Posterior vena cava (tissue), 2 donors: ENCODE measurements at regions not wholly inside any gene's neighbourhood (a gene's known extent, or its start where the extent isn't known, plus 50 kb on each side); places are given as distances from the start of the nearest gene placed in this dataset.

Experiments used
- DNase-seq: peaks from one replicate; pipeline ENCODE4 v3.0.0-alpha.2; 2020; ENCODE audit warnings: low spot score
- intact Hi-C, 2 donors: fragments of 100-400 bp; cut with DNase I; formaldehyde crosslinking; loops; one replicate each; pipeline versions ENCODE4 v1.14.1 to v1.14.2; 2022 to 2023
- donor health status: DM: yes; HTN: yes; CAD: no.
- donor health status: DM: yes; HTN: yes; CAD: no.

- intact Hi-C loops: no loop called here
- DNase-seq: no peak
Observed at GRCh38 chr15:45743426-45744235, 108.8 kb downstream of the SQOR start.

DNA sequence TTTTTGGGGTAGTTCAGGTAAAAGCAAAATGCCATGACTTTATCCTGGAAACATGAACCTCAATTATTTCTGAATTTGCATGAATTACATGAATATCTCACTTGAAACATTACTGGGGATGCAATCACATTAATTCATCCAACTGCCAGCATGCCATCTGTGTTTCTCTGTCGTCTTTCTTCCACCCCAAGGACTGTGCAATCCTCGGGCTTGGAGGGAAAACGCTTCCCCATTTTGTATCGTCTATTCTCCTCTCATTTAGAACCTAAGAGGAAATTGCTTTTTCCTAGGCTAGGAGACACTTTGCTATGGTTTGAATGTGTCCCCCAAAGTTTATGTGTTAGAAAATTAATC is 109.4 kb downstream of the SQOR start:
- DNase-seq: no peak
- intact Hi-C loops: no loop called here

GRCh38 chr15:45747426-45747825 is 112.6 kb downstream of the SQOR start:
- DNase-seq: no peak
- intact Hi-C loops: no loop called here

- DNase-seq: no peak
Observed at GRCh38 chr15:45751629-45752028, 116.8 kb downstream of the SQOR start.

GRCh38 chr15:45759936-45760335 is 125.1 kb downstream of the SQOR start:
- intact Hi-C loops: no loop called here
- no peak for DNase-seq

More at GRCh38 chr15:45751629-45752028, 116.8 kb downstream of the SQOR start:
- intact Hi-C loops: no loop called here

GRCh38 chr15:45762726-45763125 is 127.9 kb downstream of the SQOR start:
- intact Hi-C loops: no loop called here

GRCh38 chr15:45763170-45763869 is 128.5 kb downstream of the SQOR start:
- intact Hi-C loops: no loop called here
- DNase-seq: no peak

More at GRCh38 chr15:45762726-45763125, 127.9 kb downstream of the SQOR start:
- no peak for DNase-seq

DNA sequence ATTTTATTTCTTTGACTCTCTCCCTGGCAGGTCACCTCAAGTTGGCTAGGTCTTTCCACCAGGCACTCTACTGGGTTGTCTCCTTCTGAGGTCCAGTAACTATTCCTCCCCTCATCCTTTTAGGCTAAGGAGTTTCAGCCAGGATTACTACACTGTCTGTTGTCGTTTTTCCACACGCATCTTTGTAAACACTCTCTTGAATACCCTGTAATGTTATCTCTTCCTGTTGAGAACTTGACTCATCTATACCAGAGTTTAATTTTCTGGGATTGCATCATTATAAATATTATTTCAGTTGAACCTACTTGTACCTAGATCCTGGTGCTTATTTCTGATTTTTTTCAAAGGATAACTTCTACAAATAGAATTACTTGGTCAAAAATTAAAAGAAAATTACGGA is 138.3 kb downstream of the SQOR start:
- DNase-seq: no peak
- intact Hi-C loops: no loop called here

DNA sequence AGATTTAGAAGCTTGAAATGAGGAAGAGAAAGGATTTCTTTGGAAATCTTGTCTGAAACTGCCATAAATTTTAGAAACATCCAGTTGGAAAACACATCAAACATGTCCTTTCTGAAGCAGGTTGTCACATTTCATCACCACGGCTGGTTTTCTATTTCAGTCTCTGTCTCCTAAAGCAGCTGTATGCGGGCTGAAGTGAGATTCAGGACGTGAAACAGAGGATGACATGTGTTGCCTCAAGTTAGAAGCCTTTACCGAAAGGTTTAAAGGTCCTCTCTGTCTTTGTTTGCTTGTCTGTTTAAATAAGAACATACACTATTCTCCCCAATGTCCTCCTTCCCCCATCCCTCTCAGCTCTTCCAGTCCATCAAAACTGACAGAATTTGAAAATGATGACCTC is 141.9 kb downstream of the SQOR start:
- no peak for DNase-seq
- intact Hi-C loops: no loop called here

GRCh38 chr15:45777781-45778180 is 143.0 kb downstream of the SQOR start:
- DNase-seq: no peak
- intact Hi-C loops: no loop called here

DNA sequence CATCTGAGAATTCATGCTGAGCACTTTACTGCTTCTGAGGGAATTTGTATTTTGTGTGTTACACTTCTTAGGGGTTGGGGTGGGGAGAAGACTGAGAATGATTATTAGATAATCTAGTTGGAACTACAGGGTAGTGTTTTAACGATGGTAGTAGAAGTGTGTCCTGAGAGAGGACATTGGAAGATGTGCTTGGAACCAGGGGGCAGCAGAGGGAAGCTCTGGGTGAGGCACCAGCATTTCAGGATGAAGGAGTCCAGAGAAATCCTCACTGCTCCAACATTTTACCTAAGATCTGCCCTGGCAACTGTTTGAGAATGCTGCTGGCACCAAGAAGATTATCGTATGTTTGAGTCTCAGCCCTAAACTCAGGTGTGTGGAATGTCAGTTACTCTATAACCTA is 145.5 kb downstream of the SQOR start:
- DNase-seq: no peak
- intact Hi-C loops: no loop called here

GRCh38 chr15:45784656-45785055 is 149.8 kb downstream of the SQOR start:
- intact Hi-C loops: no loop called here

DNA sequence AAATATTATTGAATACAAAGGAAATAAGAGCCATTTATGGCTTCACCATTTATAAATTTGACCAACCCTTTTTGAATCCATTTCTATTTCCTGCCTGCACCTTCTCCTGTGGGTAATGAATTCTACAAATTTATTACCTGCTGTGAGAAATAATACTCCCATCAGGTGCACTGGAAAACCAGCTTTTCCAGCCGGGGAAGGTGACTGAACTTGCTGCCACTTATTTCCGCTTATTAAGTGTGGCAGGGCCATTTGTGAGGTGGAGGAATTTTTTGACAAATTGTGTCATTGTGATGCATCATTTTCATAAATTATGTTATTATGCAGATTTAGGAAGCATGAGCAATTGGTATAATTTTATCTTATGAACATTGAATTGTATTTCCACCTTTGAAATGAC is 151.1 kb downstream of the SQOR start:
- no peak for DNase-seq

More at GRCh38 chr15:45784656-45785055, 149.8 kb downstream of the SQOR start:
- DNase-seq: no peak

DNA sequence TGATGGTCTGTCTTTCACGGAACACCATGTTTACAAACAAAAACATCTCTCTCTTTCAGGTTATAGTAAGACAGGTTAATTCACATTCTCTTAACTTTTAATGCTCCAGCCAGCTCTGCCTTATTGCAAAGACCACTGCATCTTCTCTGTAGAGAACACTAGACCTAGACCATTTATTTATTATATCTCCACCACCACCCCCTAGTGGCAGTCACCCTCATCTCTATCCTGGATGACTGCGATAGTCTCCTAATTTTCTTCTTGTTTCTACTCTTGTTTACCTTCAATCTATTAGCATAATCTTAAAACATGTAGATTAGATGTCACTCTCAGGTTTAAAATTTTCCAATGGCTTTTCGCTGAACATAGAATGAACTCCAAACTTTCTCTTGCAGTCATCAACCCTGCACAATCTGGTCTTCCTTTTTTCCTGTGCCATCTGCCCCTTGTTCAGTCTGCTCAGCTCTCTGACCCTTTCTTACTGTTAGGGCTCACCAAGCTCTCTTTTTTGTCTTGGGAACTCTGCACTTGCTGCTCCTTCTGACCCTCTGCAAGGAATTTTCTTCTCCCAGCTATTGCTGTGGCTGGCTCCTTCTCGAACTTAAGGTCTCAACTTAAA is 155.6 kb downstream of the SQOR start:
- intact Hi-C loops: no loop called here
- no peak for DNase-seq

More for the DNA sequence above, 151.1 kb downstream of the SQOR start:
- intact Hi-C loops: no loop called here

GRCh38 chr15:45794304-45794703 is 159.5 kb downstream of the SQOR start:
- intact Hi-C loops: no loop called here

GRCh38 chr15:45794712-45795439 is 160.0 kb downstream of the SQOR start:
- intact Hi-C loops: no loop called here

More at GRCh38 chr15:45794304-45794703, 159.5 kb downstream of the SQOR start:
- DNase-seq: no peak

GRCh38 chr15:45795440-45796069 is 160.7 kb downstream of the SQOR start:
- intact Hi-C loops: no loop called here
- no peak for DNase-seq

More at GRCh38 chr15:45794712-45795439, 160.0 kb downstream of the SQOR start:
- DNase-seq: no peak

DNA sequence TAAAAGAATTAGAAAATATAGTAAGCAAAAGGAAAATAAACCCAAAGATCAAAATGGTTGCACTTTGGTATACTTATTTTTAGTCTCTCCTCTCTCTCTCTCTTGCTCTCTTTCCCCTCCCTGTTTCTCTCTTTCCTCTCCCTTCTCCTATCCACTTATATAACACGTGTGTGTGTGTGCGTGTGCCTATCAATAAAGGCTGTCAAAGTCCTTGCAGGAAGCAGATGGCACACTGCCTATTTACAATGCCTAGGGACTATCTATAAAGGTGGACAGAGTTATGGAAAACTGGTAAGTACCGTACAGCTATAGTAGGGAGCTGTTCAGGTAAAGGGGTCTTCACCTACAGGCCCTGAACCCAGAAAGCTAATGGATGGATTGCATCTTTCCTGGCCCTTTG is 161.6 kb downstream of the SQOR start:
- no peak for DNase-seq
- intact Hi-C loops: no loop called here

DNA sequence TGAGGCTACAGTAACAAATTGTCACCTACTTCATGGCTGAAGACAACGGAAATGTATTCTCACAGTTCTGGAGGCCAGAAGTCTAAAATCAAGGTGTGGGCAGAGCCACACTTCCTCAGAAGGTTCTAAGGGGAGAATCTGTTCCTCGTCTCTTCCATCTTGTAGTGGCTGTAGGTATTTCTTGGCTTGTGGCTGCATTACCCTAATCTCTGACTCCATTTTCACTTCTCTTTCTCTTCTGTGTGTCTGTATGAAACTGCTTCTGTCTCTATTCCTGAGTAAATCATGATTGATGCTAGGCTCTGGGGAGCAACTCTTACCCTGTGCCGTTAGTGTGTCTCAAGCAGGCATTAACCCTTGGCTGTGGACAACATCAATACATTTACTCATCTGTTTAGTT is 164.7 kb downstream of the SQOR start:
- intact Hi-C loops: no loop called here
- DNase-seq: no peak
